DMS 273 (cell line): ENCODE measurements at regions not wholly inside any gene's neighbourhood (a gene's known extent, or its start where the extent isn't known, plus 50 kb on each side); places are given as distances from the start of the nearest gene placed in this dataset.

Experiments
- DNase-seq: peaks from one replicate; lab custom pipeline; 2025; ENCODE audit not compliant: unreplicated experiment; lab: John Stamatoyannopoulos, UW

GRCh38 chr12:11565752-11566151, 83.7 kb upstream of the ETV6 start:
- DNase-seq, result no peak

GRCh38 chr12:11568155-11568761, 81.2 kb upstream of the ETV6 start:
- no peak for DNase-seq

- DNase-seq, result no peak
Measured at GRCh38 chr12:11568762-11569478, 80.6 kb upstream of the ETV6 start.

GRCh38 chr12:11569716-11570115, 79.8 kb upstream of the ETV6 start:
- no peak for DNase-seq

- no peak for DNase-seq
Measured at GRCh38 chr12:11573880-11574279, 75.6 kb upstream of the ETV6 start.

- no peak for DNase-seq
Measured at GRCh38 chr12:11576104-11576503, 73.4 kb upstream of the ETV6 start.

GRCh38 chr12:11577658-11578260, 71.7 kb upstream of the ETV6 start:
- DNase-seq, result no peak

- no peak for DNase-seq
Measured at GRCh38 chr12:11578461-11578993, 70.9 kb upstream of the ETV6 start.

- DNase-seq, result no peak
Measured at GRCh38 chr12:11580125-11580751, 69.2 kb upstream of the ETV6 start.

- peak; percentile 83 for DNase-seq
Measured at GRCh38 chr12:11581179-11581755, 68.2 kb upstream of the ETV6 start.

- DNase-seq, result peak; percentile 80
Measured at GRCh38 chr12:11584221-11584855, 65.1 kb upstream of the ETV6 start.

- DNase-seq, result no peak
Measured at GRCh38 chr12:11592484-11592883, 57.0 kb upstream of the ETV6 start.

GRCh38 chr12:11593013-11593412, 56.5 kb upstream of the ETV6 start:
- DNase-seq, result no peak

GRCh38 chr12:11595080-11595479, 54.4 kb upstream of the ETV6 start:
- no peak for DNase-seq

- DNase-seq, result no peak
Measured at GRCh38 chr12:11596141-11596540, 53.3 kb upstream of the ETV6 start.

- no peak for DNase-seq
Measured at GRCh38 chr12:11598900-11599299, 50.6 kb upstream of the ETV6 start.
